Esophagus squamous epithelium (tissue), 4 donors: ENCODE measurements at regions not wholly inside any gene's neighbourhood (a gene's known extent, or its start where the extent isn't known, plus 50 kb on each side); places are given as distances from the start of the nearest gene placed in this dataset.

Experiments used
- POLR2A ChIP-seq, 4 donors: fragments of 450-650 bp; IDR thresholded peaks; one replicate each; pipeline ENCODE4 v1.6.1; 2017; ENCODE audit warnings: antibody characterized with exemption in 4 of 4, mild to moderate bottlenecking in 4 of 4, moderate library complexity in 3 of 4
- TF ChIP-seq, protein P1 (sequence below), 6 experiments: fragments of 450-650 bp in 4 of 6; fragments of 200-600 bp in 2 of 6; sonication (generic) in 2 of 6; IDR thresholded peaks; one replicate each; pipeline ENCODE4 v1.5.1; 2016 to 2019; ENCODE audit warnings: antibody characterized with exemption in 6 of 6, mild to moderate bottlenecking in 4 of 6, moderate library complexity in 4 of 6

DNA sequence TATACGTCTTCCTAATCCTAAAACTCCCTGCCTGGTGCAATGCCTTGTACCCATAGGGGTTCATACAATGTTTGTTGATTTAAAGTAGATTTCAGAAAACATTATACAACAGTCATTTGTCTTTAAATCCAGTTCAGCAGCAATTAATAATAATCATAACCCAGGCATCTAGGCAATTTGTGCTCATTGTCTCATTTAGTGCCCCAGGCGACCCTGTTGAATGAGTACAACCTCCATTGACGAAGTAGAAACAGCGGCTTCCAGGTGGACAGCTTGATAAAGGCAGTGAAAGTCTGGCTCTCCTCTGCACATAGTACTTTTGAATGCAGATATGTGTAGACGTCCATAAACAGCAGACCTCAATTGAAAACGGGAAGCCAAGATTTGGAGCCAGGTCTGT is 82.9 kb upstream of the CPM start:
- TF ChIP-seq, protein P1, sequence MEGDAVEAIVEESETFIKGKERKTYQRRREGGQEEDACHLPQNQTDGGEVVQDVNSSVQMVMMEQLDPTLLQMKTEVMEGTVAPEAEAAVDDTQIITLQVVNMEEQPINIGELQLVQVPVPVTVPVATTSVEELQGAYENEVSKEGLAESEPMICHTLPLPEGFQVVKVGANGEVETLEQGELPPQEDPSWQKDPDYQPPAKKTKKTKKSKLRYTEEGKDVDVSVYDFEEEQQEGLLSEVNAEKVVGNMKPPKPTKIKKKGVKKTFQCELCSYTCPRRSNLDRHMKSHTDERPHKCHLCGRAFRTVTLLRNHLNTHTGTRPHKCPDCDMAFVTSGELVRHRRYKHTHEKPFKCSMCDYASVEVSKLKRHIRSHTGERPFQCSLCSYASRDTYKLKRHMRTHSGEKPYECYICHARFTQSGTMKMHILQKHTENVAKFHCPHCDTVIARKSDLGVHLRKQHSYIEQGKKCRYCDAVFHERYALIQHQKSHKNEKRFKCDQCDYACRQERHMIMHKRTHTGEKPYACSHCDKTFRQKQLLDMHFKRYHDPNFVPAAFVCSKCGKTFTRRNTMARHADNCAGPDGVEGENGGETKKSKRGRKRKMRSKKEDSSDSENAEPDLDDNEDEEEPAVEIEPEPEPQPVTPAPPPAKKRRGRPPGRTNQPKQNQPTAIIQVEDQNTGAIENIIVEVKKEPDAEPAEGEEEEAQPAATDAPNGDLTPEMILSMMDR (IDR thresholded peaks at IDR 0.05): no peak
- TF ChIP-seq POLR2A (IDR thresholded peaks at IDR 0.05): no peak
